NCI-H2029 (cell line): ENCODE measurements at regions not wholly inside any gene's neighbourhood (a gene's known extent, or its start where the extent isn't known, plus 50 kb on each side); places are given as distances from the start of the nearest gene placed in this dataset.
"Not testable (repeated sequence)": the region's sequence is repeated elsewhere in the genome, so short reads cannot be mapped to it uniquely, and the experiment has no call there.

ENCODE experiments used
- DNase-seq: peaks from one replicate; lab custom pipeline; 2025; lab: John Stamatoyannopoulos, UW

- not testable (repeated sequence) for DNase-seq
Measured at GRCh38 chr14:37891500-37891899, 296.1 kb downstream of the TTC6 start.

DNA sequence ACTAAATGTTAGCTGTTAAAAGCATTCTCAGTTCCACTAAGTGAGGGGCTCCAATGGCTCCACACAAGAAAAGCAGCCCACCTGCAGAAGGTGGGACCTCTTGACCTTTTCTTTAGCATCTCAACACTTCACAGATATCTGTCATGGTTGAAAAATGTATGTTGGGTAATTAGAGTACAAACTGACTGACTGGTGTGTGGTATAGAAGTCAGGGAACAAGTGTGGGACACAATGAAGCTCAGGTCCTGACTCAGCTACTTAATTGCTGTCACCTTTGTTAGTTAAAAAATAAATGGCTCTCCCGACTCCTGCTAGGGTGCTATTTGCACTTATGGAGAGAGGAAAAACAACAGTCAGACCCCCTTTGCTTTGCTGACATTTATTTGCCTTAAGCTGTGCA is 299.0 kb downstream of the TTC6 start:
- DNase-seq = no peak

GRCh38 chr14:37899365-37899764 is 303.9 kb downstream of the TTC6 start:
- no peak for DNase-seq

GRCh38 chr14:37900561-37900960 is 305.1 kb downstream of the TTC6 start:
- DNase-seq = no peak

- DNase-seq = no peak
Measured at GRCh38 chr14:37901978-37902377, 305.7 kb upstream of the SSTR1 start.

DNA sequence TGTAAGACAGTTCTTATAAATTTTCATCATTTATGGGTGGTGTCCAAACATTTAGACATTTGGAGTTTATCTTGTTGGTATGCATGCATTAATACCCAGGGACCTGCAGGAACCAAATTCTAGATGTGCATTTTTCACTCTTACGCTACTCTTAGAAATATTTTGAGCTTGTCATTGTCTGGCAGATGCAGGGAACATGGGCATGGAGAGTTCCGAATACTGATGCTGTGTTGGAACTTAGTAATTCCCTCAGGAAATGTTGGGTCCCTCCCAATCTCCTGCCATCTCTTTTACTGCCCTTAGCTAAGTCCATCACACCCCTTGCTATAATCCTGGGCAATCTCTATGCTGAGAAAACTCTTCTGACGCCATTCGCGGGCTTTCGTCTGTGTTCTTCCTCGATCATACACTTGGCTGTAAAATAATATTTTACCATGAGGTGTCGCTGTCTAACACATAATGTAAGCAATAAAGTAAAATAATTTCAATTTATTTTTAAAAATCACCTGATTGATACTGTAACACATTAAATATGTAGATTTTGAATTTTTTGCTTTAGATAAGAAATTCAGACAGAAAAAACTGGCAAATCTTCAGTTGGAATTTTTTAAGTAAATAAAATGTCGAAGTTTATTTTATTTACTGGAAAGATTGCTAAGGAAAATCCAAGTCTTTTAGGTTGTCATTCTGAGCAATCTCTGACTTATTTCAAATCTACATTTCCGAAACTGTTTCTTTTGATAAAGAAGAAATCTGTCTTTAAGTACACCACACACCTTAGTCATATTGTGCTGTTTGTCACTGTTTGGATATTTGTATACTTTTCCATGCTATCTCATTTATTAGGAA is 304.1 kb upstream of the SSTR1 start:
- DNase-seq = no peak

DNA sequence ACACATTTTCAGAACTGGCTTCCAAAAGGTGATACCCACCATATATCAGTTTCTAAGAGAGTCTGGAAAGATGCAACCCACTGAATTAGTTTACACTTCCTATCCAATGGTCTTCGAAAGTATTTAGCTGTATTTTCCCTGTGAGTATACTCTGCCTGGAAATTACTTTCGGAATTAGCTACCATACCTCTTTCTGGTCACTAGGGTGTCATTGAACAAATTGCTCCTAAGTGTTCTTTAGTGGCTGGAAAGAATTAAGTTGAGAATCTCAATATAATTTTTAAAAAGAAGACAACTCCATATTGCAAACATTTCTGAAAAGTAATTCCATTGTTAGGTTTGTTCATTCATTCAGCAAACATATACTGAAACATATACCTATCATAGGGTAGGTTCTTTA is 283.1 kb upstream of the SSTR1 start:
- no peak for DNase-seq

DNA sequence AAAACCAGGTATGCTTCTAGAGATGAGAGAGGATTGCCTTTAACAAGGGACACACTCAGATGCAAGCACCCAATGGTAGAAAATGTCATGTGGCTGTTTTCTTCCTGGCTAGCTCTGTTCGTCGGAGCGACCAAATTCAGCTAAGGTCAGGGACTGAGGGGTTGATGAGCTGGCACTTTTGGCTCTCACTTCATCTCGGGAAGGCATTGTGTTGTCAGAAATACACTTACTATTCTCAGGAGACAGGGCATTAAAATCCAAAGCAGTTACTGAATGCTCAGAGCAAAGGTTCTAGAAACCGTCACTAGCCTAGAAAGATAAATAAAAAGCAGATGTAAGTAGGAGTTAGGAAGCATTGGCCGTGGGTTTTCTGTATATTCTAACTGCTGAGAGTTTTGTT is 275.7 kb upstream of the SSTR1 start:
- DNase-seq = no peak

GRCh38 chr14:37932481-37932880 is 275.2 kb upstream of the SSTR1 start:
- no peak for DNase-seq

DNA sequence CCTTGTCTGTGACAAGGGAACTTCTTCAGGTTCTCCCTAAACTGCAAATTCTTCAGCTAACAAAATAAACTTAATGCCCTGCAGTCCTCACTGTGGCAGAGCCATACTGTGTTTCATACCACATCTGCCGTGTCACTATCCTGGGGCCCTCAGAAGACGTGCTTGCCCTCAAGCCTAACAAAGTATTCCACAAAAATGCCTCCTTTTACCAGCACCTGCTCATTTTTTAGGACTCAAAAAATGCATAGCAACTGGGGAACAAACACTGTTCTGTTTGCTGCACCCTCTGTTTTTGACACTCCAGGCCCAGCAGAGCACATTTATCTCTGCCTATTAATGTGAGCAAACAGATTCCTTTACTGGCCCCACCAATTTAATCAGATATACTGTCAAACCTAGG is 270.7 kb upstream of the SSTR1 start:
- DNase-seq = no peak

DNA sequence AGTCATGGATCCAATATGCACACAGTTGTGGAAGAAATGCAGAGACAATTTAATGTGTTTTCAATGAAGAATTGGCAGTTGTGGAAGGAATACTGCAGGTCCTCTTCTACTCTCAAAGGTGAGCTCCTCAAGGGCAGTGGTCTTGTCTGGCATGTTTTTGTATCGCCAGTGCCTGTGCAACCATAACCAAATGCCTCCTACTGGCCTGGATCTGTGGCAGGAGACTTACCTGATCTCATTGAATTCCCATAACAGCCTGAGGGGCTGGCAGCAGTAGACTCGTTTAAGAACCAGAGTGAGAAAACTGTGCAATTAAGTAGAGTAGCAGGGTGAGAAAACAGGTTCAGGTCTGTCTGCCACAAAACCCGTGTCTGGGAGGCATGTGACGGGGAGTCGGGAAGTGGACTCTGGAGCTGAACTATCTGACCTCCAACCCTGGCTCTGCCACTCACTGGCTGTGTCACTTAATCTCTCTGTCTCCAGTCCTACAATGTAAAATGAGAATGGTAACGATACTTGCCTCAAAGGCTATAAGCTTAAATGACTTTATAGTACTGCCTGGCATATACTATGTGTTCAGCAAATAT is 268.2 kb upstream of the SSTR1 start:
- no peak for DNase-seq

DNA sequence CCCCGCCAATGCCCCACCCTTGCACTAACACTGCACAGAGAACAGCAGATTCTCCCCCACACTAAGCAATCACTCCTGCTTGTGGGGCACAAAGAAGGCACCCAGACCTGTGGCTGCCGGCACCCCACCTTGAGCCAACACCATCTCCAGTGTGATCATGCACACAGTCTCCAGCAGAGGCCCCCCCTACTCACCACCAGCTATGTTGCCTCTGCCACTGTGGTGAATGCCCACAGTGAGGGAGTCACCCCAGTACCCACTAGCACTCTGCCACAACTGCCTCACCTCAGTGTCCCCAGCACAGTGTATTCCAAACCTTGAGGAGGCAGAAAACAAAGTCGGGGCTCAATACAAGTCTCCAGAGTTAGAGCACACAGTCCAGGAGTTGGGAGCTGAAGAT is 261.7 kb upstream of the SSTR1 start:
- DNase-seq = no peak

- no peak for DNase-seq
Measured at GRCh38 chr14:37946819-37947218, 260.9 kb upstream of the SSTR1 start.

GRCh38 chr14:37948266-37948665 is 259.4 kb upstream of the SSTR1 start:
- DNase-seq = no peak

GRCh38 chr14:37968664-37969240 is 239.0 kb upstream of the SSTR1 start:
- no peak for DNase-seq

DNA sequence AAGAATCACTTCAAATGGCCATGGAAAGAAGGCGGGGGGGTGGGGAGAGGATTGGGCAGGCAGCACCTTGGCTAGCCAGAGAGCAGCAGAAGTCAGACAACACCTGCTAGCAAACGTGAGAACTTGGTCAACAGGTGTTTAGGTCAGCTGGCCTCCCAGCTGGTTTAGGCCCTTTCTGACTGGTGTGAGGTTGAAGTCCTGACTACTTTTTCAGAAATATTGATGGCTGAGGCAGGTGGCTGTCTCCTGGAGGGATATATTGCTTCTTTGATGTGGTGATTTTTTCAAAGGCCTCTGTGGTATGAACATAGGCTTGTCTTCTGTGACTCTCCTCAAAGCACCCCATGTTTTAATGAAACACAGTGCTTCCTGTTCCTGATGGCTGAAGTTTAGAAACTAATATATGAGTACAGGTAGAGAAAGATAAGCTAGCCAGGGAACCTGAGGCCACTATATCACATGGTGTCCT is 238.2 kb upstream of the SSTR1 start:
- DNase-seq = no peak

DNA sequence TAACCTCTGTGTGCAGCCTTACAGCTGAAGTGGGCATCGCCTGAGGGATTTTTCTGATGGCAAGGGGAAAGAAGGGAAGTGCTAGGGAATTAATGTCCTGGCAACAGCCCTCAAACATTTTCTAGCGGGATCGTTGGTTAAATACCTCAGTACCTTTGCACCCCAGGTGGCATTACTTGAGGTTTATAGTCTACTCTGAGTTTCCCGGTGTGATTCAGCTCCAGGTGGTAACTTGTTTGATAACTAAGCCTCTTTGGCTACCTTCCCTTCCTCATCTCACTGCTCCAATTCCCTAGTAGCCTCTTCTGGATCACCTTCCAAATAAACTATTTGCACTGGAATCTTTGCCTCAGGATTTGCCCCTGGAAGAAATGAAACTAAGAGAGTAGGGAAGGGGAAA is 237.0 kb upstream of the SSTR1 start:
- DNase-seq = no peak

DNA sequence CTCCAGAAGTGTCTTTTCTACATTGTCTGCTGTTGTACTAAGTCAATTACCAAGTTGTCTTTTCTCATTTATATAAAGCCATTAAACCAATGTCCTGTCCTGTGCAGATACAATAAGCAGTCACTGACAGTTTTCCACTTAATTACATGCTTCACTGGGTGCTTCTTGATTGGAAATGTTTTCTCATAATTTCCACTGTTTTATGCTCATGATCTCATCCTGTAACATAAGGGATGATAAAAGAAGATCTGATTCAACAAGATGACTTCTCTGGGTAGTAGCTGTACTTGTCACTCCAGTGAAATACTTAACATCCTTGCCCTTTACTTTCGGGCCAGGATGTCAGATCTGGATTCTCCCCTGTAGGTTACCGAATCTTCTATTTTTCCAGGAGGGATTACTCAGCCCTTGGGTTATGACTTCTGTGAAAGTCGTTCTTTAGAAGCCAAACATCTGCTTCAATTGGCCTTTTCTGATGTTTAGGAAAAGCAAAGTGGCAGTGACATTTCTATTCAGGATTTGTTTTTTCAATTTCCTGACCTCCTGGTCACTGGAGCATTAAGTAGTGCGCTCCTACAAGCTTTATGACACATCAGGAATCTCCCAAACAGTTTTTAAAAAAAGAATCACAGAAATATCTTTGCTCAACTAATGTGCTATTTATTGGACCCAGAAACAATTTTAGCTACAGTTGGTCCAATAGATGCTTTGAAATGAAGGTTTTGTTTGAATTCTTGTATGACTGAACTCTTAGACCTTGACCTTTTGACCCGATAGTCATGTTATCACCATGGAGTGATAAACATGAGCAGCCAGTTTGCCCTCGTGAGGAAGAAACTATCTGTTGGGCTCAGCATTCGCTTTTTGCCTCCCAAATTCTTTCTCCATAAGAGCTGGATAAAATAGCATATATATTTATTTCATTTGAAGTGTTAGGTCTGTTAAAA is 234.5 kb upstream of the SSTR1 start:
- DNase-seq = no peak

DNA sequence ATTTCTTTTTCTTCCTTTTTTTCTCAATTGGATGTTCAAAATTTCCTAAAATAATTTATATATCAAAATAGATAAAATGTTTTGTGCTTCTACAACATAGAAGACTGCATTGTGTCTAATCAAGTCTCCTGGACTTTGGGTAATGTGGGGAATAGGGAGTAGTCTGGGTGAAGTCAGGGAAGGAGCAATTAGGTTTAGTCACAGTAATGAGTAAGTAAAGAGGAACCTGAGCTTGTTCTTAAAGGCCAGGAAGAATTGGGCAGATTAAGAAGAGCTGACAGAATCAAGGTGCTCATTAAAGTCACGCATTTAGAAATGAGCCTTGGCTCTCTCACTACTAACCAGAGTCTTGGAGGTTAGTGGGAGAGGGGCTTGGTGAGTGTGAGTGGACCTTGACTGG is 233.3 kb upstream of the SSTR1 start:
- no peak for DNase-seq

DNA sequence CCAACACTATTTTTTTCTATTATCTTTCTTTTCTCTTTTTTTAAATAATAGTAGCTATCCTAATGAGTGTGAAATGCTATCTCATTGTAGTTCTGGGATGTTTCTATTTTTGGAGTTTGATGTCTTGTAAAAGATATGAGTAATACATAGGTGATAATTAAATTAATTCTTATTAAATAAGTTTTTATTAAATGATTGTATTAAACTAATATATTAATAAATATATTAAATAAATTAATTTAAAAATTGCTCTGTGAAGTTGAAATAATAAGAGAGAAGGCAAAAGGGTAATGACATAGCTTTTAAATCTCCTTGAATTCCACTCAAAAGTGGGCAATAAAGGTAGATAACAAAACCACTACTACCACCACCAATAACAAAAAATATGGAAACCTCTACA is 230.2 kb upstream of the SSTR1 start:
- no peak for DNase-seq

- DNase-seq = peak; percentile 29
Measured at GRCh38 chr14:37985826-37986470, 221.8 kb upstream of the SSTR1 start.

- no peak for DNase-seq
Measured at GRCh38 chr14:37988472-37988871, 219.2 kb upstream of the SSTR1 start.
